H54 (cell line): ENCODE measurements at regions not wholly inside any gene's neighbourhood (a gene's known extent, or its start where the extent isn't known, plus 50 kb on each side); places are given as distances from the start of the nearest gene placed in this dataset.
A peak's percentile ranks its signal among the peaks of the same experiment; 100 is the strongest.

Experiments
- DNase-seq: peaks from one replicate; pipeline ENCODE4 v3.0.0; 2011; ENCODE audit warnings: low spot score, mixed read lengths; ENCODE audit not compliant: insufficient read length
- FAIRE-seq: peaks from 3 replicates; lab custom pipeline; 2011; peaks lifted over from hg19 to GRCh38; lab: Jason Lieb, UNC
- POLR2A ChIP-seq: IDR thresholded peaks from 2 replicates; pipeline ENCODE4 v1.6.1; 2011; ENCODE audit warnings: low read depth, mild to moderate bottlenecking, low read length

DNA sequence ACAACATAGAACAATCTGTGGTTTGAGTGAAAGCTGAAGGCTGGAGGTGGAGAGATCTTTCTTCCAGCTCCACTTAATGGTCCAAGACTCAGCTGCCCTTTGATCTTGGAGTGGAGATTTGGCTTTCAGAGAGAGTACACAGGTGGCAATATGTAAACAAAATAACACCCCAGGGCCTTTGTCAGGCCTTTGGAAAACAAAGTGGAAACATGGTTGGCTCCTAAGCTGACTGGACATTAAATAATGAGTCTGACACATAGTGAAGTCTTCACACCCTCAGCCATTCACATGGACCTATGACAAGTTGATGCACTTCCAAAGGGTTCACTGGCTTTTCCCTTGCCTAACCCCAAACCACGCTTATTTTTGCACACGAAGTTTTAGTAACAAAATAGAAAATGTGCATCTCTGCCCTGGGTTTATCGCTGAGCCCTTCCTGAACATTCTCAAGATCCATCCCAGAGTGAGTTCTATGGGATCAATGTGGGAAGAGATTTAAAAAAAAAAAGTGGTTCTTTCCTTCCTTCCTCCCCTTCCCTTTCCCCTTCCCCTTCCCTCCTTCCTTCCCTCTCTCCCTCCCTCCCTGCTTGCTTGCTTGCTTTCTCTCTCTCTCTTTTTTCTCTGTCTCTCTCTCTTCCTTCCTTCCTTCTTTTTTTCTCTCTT is 201.3 kb upstream of the NT5C1B start:
- DNase-seq (no peak), FAIRE-seq (no peak)
- no peak for TF ChIP-seq POLR2A

GRCh38 chr2:18788592-18788991 is 199.2 kb upstream of the NT5C1B start:
- no peak for TF ChIP-seq POLR2A
- no peak for DNase-seq
- FAIRE-seq = no peak

- FAIRE-seq (no peak), DNase-seq (no peak)
- no peak for TF ChIP-seq POLR2A
Observed at GRCh38 chr2:18787726-18788125, 198.4 kb upstream of the NT5C1B start.

GRCh38 chr2:18784245-18784644 is 194.9 kb upstream of the NT5C1B start:
- no peak for FAIRE-seq

DNA sequence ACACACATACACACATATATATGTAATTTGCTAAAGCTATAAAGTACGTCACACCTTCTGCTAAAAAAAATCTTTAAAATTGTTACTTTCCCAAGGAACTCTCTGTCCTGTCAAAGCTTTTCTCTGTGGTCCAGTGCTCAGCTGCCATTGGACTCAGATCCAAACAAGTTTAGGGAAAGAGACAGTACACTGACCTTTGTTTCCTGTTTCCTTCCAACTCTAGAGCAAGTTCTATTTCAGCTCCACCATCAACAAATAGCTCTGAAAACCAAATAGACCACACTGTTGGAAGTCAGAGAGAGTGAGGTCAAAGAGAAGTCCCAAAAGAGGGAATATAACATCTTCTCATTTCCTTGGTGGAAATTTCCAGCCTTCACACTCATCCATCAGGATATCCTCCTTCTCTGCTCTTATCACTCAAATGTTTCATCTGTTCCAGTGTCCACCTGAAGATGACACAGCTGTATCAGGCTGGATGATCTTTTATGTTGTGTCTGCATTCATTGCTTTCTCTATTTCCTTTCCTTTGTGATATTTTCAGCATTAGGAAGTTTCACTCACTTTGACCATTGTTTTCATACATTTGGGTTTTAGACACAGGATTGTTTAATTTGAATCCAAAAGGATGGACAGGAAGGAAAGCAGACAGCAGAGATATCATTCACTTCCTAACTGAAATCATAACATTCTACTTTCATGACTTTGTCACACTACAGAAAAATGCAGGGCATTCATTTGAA is 192.3 kb upstream of the NT5C1B start:
- FAIRE-seq = peak; percentile 79
- no peak for TF ChIP-seq POLR2A
- no peak for DNase-seq

More at GRCh38 chr2:18784245-18784644, 194.9 kb upstream of the NT5C1B start:
- TF ChIP-seq POLR2A = no peak
- no peak for DNase-seq

- FAIRE-seq (peak; percentile 11), DNase-seq (no peak)
- TF ChIP-seq POLR2A = no peak
Observed at GRCh38 chr2:18777250-18777812, 188.0 kb upstream of the NT5C1B start.

- peak; percentile 61 for FAIRE-seq
- TF ChIP-seq POLR2A = no peak
- DNase-seq = no peak
Observed at GRCh38 chr2:18771212-18771611, 181.8 kb upstream of the NT5C1B start.

DNA sequence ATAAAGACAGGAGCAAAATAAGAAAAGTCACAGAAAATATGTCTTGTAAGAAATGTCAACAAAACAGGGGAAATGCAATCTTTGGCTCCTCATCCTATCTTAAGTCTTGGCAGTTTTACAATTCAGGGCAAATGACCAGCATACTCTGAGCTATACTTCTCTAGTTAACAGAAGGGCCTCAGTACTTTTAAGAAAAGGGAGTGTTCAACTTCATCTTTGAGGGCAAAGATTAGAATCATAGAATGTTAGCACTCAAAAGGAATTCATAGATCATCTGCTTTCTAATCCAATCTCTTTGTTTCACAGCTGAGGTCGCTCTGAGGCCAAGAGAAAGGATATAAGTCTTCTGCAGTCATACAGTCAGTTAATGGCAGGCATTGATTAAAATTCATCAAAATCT is 174.0 kb upstream of the NT5C1B start:
- no peak for TF ChIP-seq POLR2A
- no peak for FAIRE-seq
- DNase-seq = no peak

DNA sequence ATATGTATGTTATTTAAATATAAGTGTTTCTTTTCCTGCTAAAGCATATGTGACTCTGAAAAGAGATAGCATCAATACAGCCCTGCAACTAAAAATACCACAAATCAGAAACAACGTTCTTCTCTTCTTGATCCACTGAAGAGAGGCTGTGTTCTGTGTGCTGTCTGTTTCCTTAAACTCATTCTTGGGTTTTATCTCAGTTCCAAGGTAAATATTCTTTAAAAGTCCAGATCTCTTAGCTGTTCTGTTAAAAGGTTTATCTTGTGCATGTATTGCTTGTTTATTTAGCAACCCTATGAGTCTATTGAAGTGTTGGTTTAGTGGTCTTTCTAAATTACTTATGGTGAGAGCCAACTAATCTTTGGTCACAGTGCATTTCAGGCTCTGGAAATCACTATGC is 173.3 kb upstream of the NT5C1B start:
- FAIRE-seq (no peak), DNase-seq (no peak)
- no peak for TF ChIP-seq POLR2A

DNA sequence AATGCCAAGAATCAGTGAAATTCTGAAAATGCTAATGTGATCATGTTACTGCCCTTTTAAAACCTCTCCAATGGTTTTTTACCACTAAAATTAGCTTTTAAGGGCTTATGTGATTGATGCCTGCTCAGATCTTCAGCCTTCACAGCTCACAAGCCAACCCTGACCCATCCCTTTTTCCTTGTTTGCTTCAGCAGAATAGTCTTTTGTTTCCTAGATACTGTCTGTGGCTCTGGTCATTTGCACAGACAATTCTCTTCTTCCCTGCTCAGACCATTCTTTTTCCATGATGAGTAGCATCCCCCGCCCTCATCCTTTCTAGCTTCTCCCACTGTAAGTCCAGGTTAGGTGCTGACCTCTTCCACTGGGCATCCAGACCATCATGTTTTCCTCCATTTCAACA is 164.9 kb upstream of the NT5C1B start:
- DNase-seq (no peak), FAIRE-seq (no peak)
- no peak for TF ChIP-seq POLR2A

DNA sequence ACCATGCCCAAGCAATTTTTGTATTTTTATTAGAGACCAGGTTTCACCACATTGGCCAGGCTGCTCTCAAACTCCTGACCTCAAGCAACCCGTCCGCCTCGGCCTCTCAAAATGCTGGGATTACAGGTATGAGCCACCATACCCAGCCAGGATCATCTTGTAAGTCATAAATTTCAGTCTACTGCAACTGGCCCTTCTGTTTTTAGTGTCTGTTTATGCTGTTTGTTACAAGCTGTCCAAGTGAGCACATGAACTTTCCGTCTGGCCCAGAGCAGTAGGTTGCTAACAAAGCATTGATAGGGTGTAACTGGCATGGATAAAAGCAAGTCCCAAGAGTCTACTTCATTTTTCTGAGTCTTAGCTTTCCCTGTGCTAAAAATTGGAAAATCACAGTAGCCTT is 164.4 kb upstream of the NT5C1B start:
- DNase-seq (no peak), FAIRE-seq (no peak)
- no peak for TF ChIP-seq POLR2A

GRCh38 chr2:18752667-18753422 is 163.5 kb upstream of the NT5C1B start:
- TF ChIP-seq POLR2A = no peak
- FAIRE-seq (no peak), DNase-seq (no peak)

DNA sequence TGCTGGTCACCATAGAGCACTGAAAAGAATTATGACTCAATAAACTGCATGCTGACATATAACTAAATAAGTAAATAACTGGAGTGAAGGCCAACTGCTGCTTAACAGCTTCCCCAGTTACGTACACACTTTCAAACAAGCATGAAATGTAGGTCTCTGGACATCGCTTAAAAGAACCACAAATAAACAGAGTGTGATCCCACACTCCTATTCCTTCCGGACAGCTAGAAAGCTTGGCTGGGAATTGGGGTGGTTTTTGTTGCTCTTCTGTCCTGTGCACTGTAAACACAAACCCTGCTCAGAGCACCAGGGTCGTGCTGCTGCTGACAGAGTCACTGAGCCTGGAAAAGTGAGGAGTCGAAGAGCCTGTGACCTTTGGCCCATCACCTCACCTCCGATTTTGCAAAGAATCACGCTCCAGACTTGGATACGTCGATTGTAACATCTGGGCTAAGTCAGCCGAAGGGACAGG is 162.7 kb upstream of the NT5C1B start:
- no peak for DNase-seq
- no peak for TF ChIP-seq POLR2A
- peak; percentile 27 for FAIRE-seq
